ENCODE measurements at regions not wholly inside any gene's neighbourhood (a gene's known extent, or its start where the extent isn't known, plus 50 kb on each side); places are given as distances from the start of the nearest gene placed in this dataset.
A peak's percentile ranks its signal among the peaks of the same experiment; 100 is the strongest.

DNA sequence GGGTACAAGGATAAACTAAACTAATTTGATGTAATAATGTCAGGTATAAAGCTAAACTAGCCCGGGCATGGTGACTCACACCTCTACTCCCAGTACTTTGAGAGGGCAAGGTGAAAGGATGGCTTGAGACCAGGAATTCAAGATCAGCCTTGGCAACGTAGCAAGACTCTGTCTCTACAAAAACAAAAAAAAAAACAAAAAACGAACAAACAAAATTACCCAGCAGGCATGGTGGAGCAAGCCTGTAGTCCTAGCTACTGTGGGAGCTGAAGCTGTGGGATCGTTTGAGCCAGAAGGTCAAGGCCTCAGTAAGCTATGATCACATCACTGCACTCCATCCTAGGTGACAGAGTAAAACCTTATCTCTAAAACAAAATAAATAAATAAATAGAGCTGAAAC lies 131.8 kb upstream of the KYNU start:
- H3K9ac ChIP-seq (replicated peaks; ENCODE audit: extremely low read depth, insufficient read depth, low read length) = no peak overlapping the region
- no peak overlapping the region for H2AFZ ChIP-seq (ENCODE audit: low read depth, low read length)
- dilution Hi-C loops (cut with MboI; ENCODE audit: extremely low pct_ligation_motif_present, low sequenced_read_pairs) = no loop called here
- H3K4me1 ChIP-seq (ENCODE audit: control insufficient read depth, extremely low read depth, insufficient read depth, low read length) = no peaks in the 10 kb centered on the region
- no peaks in the 10 kb centered on the region for H3K27me3 ChIP-seq (ENCODE audit: control insufficient read depth in 2 of 2, insufficient read depth in 2 of 2, low read length in 2 of 2)
- no peaks in the 10 kb centered on the region for H3K9me3 ChIP-seq (replicated peaks; ENCODE audit: control insufficient read depth, insufficient read depth, low read length)
- H3K36me3 ChIP-seq (ENCODE audit: control insufficient read depth in 2 of 2, extremely low read depth in 1 of 2, insufficient read depth in 2 of 2, low read length in 2 of 2) = no peaks in the 10 kb centered on the region
- ChIA-PET CTCF (interaction anchor here (1.2 to 1.3 kb wide), 2 partner anchors 9 to 235 kb away, joined by 3 read pairs; no protein-coding TSS in a partner anchor), POLR2A (no interaction called here)
- no peaks in the 10 kb centered on the region for H4K20me1 ChIP-seq (replicated peaks; ENCODE audit: control insufficient read depth, extremely low read depth, insufficient read depth, low read length)
- DNase-seq (ENCODE audit: low read depth, low spot score) = no peak
- intact Hi-C loops (cut with micrococcal nuclease) = no loop called here
- H3K4me3 ChIP-seq (replicated peaks in 1 of 3; ENCODE audit: insufficient read depth in 1 of 3, low read depth in 1 of 3, low read length in 3 of 3) = no peak overlapping the region
- no TSS peak for BruUV-seq (replicated peaks)
- H3K4me2 ChIP-seq (ENCODE audit: insufficient read depth, low read length) = no peak overlapping the region
- H3K27ac ChIP-seq (ENCODE audit: insufficient read depth, low read depth, low read length) = no peak overlapping the region
- H3K79me2 ChIP-seq (ENCODE audit: control insufficient read depth, insufficient read depth, low read length) = no peaks in the 10 kb centered on the region
- TF ChIP-seq, protein P1, sequence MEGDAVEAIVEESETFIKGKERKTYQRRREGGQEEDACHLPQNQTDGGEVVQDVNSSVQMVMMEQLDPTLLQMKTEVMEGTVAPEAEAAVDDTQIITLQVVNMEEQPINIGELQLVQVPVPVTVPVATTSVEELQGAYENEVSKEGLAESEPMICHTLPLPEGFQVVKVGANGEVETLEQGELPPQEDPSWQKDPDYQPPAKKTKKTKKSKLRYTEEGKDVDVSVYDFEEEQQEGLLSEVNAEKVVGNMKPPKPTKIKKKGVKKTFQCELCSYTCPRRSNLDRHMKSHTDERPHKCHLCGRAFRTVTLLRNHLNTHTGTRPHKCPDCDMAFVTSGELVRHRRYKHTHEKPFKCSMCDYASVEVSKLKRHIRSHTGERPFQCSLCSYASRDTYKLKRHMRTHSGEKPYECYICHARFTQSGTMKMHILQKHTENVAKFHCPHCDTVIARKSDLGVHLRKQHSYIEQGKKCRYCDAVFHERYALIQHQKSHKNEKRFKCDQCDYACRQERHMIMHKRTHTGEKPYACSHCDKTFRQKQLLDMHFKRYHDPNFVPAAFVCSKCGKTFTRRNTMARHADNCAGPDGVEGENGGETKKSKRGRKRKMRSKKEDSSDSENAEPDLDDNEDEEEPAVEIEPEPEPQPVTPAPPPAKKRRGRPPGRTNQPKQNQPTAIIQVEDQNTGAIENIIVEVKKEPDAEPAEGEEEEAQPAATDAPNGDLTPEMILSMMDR (IDR thresholded peaks at IDR 0.05; ENCODE audit: extremely low read depth in 1 of 2, insufficient read depth in 1 of 2, low read depth in 1 of 2, low read length in 2 of 2) = no peak
- no peak for TF ChIP-seq JUN (IDR thresholded peaks at IDR 0.05; ENCODE audit: borderline replicate concordance, insufficient read depth, insufficient read length, low read depth)
- no peak for TF ChIP-seq POLR2AphosphoS5 (IDR thresholded peaks at IDR 0.05; ENCODE audit: insufficient read depth, low read depth, low read length)
- no peak for TF ChIP-seq EZH2 (IDR thresholded peaks at IDR 0.05; ENCODE audit: borderline replicate concordance, low read depth, low read length, severe bottlenecking)
- TF ChIP-seq, protein P2, sequence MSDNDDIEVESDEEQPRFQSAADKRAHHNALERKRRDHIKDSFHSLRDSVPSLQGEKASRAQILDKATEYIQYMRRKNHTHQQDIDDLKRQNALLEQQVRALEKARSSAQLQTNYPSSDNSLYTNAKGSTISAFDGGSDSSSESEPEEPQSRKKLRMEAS (IDR thresholded peaks at IDR 0.05; ENCODE audit: insufficient read depth, insufficient read length) = no peak
- TF ChIP-seq MYC (IDR thresholded peaks at IDR 0.05; ENCODE audit: low read depth, low read length) = no peak
- no peak for TF ChIP-seq FOS (IDR thresholded peaks at IDR 0.05; ENCODE audit: borderline replicate concordance, insufficient read depth, low read length)
- peak; percentile 26 for FAIRE-seq
- H3K9me1 ChIP-seq (replicated peaks; ENCODE audit: control insufficient read depth, extremely low read depth, insufficient read depth, low read length) = no peaks in the 10 kb centered on the region

Measured in endothelial cell of umbilical vein (primary cell).